DMS 273 (cell line): ENCODE measurements at regions not wholly inside any gene's neighbourhood (a gene's known extent, or its start where the extent isn't known, plus 50 kb on each side); places are given as distances from the start of the nearest gene placed in this dataset.
"Not testable (repeated sequence)": the region's sequence is repeated elsewhere in the genome, so short reads cannot be mapped to it uniquely, and the experiment has no call there.

ENCODE experiments used
- DNase-seq: peaks from one replicate; lab custom pipeline; 2025; ENCODE audit not compliant: unreplicated experiment; lab: John Stamatoyannopoulos, UW

DNA sequence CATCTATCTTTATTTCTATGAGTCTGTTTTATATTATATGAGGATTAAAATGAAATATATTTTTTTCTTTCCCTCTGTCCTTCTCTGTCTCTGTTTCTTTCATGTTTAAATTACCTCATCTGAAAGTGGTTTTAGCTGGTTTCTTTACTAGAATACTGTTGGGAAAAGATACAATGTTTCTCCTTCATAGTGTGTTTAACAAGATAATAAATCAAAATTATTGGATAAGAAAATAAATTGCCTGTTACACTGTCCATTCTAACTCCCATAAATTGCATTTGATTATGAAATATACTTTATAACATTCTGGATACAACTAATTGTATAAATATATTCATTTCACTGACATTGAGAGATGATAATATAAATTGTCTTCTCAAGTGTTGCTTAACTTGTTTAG, 1168.0 kb downstream of the PLA2G4A start:
- DNase-seq, result no peak

DNA sequence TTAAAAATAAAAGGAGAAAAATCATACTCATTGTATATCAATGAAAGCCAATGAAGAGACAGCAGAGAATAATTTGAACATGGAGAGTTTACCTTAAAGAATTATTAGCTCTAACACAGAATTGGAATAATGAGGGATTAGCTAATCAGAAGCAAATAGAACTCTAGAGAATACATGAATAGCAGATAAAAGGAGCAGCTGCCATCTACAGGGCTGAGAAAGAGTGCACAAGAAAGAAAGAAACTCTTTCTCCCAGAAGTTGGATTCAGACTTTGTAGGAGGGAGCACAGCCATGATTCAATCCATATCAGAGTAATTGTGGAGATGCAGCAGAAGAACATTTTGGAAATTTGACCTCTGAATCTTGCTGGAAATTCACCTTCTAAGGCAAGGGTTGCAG, 1171.2 kb downstream of the PLA2G4A start:
- peak; percentile 49 for DNase-seq

DNA sequence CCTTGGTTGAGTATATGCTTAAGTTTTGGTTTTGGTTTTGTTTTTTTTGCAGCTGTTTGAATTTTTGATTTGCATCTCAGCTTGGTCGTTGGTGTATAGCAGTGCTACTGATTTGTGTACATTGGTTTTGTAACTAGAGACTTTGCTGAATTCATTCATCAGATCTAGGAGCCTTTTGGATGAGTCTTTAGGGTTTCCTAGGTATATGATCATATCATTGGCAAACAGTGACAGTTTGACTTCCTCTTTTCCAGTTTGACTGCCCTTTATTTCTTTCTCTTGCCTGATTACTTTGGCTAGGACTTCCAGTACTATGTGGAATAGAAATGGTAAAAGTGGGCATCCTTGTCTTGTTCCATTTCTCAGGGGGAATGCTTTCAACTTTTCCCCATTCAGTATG, 1174.9 kb downstream of the PLA2G4A start:
- DNase-seq, result not testable (repeated sequence)

DNA sequence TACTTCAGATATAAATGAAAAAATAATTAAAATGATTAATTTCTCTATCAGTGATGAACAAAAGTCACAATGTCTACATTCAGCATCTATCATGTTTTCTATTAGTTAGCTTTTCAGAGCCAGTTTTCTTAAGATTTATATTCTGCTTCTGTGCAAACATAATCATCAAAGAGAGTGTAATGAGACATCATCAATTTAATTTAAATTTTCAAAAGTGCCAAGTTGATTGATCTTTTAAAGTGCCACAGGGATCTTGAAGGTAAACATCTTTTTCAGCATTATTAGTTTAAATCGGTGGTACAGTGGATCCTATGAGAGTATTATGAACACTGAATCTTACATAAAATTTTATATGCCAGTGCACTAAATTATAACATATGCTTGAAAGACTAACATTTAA, 1176.1 kb downstream of the PLA2G4A start:
- DNase-seq, result no peak

DNA sequence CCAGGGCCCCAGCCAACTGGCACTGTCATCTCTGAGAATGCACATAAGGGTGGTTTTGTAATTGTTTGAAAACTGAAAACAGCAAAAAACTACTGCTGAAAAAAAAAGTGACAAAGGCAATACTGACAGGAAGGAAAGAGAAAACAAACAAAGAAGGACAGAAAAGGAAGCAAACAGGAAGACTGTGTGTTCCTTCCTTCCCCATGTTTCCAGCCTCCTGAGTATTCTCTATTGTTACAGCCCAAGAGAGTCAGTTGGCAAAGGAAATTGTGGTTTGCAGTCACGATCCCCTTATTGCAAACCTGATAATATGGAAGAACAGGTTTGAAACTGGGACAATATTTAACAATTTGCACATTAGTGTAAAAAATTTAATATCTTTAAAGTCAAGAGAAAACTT, 1177.6 kb downstream of the PLA2G4A start:
- no peak for DNase-seq

DNA sequence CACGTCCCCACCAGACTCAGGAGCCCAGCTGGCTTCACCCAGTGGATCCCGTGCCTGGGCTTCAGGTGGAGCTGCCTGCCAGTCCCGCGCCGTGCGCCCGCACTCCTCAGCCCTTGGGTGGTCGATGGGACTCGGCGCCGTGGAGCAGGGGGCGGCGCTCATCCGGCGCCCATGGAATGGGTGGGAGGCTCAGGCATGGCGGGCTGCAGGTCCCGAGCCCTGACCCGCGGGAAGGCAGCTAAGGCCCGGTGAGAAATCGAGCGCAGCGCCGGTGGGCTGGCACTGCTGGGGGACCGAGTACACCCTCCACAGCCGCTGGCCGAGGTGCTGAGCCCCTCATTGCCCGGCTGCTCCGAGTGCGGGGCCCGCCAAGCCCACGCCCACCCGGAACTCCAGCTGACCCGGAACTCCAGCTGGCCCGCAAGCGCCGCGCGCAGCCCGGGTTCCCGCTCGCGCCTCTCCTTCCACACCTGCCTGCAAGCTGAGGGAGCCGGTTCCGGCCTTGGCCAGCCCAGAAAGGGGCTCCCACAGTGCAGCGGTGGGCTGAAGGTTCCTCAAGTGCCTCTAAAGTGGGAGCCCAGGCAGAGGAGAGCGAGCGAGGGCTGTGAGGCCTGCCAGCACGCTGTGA, 1184.6 kb downstream of the PLA2G4A start:
- not testable (repeated sequence) for DNase-seq

DNA sequence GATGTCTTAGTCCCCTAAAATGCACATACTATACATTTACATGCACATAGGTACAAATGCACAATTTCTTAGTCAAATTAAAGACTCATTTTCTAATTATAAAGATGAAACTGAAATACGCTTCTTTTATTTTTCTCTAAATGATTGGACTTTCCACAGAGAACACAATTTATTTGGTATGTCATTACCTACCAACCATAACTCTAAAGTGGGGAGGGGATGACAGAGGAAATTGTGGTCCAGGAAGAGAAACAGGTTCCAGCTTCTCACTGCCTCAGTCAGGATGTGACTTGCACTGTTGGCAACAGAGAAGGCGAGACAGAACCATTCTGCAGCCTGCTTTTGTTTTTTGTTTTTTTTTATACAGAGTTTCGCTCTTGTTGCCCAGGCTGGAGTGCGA, 1189.2 kb downstream of the PLA2G4A start:
- DNase-seq, result no peak

DNA sequence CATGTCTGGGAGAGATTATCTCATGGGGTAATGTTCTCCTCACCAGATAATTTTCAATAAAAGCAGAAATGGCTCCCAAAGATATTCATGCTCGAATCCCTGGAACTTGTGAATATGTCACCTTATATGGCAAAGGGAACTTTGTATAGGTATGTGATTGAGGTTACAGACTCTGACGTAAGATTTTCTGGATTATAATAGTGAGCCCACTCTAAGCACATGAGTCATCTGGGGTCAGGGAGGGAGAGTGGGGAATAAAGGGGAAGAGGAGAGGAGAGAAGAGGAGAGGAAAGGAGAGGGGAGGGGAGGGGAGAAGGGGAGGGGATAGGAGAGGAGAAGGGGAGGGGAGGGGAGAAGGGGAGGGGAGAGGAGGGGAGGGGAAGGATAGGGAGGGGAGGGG, 1193.9 kb downstream of the PLA2G4A start:
- DNase-seq, result no peak

DNA sequence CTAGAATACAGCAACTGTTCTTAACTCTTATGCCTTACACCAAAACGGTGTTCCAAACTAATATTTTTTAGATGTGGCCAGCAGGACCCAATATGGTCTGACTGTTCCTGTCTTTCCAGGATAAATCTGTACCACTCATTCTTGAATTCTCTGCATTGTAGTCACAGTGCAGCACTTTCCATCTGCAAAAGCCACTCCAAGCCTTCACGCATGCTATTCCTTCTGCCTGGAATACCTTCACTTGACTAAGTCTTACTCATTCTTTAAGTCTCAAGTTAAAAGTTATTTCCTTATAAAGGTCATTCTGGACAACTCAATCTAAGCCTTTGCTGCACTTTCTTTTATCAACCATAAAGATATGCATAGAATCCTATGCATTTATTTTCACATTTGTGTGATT, 1194.5 kb downstream of the PLA2G4A start:
- no peak for DNase-seq

DNA sequence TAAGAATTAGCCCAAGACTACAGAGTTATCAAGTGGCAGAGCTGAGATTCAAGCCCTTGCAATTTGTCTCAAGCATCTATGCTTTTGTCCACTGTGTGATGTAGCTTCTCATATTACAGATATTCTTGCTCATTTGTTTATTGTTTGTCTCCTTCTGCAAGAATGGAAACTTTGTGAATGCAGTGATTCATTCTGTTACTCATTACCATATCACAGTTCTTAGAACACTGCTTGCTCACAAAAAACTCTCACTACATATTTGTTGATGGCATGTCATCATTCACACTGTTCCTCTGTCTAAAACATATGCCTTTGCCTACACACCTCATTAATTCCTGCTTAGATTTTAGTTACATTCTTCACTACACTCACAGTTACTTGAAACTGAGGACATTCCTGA, 1198.9 kb downstream of the PLA2G4A start:
- no peak for DNase-seq

DNA sequence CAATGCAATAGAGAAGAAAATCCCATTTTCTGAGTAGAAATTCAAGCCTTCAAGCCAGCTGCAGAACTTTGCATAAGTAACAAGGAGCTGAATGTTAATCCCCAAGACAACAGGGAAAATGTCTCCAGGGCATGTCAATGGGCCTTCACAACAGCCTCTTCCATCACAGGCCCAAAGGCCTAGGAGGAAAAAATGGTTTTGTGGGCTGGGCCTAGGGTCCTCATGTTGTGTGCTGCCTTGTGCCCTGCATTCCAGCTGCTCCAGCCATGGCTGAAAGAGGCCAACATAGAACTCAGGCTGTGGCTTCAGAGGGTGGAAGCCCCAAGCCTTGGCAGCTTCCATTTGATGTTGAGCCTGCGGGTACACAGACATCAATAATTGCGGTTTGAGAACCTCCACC, 1208.8 kb downstream of the PLA2G4A start:
- DNase-seq, result not testable (repeated sequence)

DNA sequence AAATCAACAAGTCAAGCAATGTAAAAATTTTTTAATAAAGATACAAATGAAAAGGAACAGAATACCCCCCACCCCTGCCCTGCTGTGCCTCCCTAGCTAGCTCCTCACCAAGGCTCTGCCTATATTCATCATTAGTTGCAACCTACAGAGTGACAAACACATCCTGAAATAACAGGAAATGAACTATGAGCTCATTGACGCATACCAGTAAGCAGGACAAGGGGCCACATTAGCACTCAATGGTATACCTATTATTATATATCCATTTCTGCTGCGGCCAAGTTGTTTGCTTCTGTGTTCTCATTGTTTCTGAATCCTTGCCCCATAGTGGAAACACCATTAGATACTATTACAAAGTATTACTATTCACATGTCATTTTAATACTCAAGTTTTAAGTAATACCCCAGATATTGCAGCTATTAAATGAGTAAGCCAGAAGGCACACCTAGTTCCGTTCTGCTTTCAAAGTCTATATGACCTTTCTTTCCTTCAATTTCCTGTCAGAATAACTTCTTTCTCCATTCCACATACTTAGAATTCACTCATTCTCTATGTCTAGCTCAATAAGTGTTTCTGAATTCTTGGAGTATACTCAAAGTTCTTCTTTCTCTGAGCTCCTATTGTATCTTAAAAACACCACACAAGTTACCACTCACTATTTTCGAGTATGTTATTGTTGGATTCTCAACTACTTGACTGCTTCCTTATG, 1214.9 kb downstream of the PLA2G4A start:
- DNase-seq, result no peak

DNA sequence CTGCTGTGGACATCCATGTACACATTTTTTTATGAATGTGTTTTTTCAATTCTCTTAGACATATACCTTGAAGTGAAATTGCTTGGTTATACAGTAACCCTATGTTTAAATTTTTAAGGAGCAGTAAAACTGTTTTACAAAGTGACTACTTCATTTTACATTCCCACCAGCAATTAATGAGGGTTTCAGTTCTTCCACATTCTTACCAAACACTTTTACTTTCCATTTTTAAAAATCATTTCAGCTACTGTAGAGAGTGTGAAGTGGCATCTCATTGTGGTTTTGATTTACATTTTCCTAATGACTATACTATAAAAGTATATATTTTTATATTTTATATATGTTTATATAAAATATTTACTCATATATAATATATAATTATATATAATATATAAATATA, 1221.5 kb downstream of the PLA2G4A start:
- no peak for DNase-seq

DNA sequence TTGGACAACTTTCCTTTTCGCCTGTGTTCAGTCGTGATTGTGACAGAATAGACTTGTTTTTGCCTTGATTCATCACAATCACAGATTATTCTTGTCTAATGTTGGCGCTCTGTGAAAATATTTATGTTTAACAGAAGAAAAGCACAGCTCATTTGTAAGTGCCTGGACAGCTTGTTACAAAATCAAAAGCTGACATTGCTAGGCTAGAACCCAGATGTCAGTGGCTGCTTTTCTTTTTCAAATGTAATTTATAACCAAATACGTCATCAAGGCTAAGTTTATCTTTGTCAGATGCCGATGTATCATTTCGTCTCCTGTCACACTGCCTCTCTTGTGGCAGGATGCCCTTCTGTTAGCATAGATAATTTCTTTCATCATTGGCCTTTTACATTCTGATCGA, 1227.3 kb downstream of the PLA2G4A start:
- DNase-seq, result no peak

DNA sequence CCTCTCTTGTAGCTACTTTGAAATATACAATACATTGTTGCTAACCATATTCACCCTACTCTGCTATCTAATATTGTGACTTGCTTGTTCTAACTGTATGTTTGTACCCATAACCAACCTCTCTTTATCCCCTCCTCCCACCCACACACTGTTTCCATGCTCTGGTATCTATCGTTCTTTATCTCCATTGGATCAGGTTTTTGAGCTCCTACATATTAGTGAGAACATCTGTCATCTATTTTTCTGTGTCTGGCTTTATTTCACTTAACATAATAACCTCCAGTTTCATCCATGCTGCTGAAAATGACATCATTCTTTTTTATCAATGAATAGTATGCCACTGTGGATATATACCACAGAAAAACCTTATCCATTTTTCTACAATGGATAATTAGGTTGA, 1230.1 kb downstream of the PLA2G4A start:
- peak; percentile 33 for DNase-seq

DNA sequence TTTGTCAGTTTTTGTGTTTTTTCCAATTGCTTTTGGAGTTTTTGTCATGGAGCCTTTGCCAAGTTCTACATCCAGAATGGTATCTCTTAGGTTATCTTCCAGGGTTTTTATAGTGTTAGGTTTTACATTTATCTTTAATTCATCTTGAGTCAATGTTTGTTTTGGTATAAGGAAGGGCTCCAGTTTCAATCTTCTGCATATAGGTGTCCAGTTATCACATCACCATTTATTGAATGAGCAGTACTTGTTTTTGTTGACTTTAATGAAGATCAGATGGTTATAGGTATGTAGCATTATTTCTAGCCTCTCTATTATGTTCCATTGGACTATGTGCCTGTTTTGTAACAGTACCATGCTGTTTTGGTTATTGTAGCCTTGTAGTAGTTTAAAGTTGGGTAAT, 1233.1 kb downstream of the PLA2G4A start:
- no peak for DNase-seq

DNA sequence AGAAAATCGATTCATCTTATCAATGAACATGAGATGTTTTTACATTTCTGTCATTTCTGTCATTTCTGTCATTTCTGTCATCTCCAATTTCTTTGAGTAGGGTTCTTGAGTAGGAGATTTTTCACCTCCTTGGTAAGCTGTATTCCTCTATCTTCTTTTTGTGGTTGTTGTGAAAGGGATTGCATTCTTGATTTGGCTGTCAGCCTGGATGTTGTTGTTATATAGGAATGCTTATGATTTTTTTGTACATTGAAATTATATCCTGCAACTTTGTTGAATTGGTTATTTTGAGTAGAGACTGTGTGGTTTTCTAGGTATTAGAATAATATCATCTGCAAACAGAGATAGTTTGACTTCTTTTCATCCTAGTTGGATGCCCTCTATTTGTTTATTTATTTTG, 1233.7 kb downstream of the PLA2G4A start:
- no peak for DNase-seq

DNA sequence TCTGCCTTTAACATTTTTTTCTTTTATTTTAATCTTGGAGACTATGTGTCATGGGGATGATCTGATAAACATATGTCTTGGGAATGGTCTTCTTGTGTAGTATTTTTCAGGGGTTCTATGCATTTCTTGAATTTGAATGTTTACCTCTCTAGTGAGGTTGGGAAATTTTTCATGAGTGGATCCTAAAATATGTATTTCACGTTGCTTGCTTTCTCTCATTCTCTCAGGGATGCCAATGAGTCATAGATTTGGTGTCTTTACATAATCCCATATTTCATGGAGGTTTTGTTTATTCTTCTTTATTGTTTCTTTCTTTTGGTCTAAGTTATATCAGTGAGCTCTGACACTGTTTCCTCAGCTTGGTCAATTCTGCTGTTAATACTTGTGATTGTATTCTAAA, 1237.2 kb downstream of the PLA2G4A start:
- DNase-seq, result no peak

DNA sequence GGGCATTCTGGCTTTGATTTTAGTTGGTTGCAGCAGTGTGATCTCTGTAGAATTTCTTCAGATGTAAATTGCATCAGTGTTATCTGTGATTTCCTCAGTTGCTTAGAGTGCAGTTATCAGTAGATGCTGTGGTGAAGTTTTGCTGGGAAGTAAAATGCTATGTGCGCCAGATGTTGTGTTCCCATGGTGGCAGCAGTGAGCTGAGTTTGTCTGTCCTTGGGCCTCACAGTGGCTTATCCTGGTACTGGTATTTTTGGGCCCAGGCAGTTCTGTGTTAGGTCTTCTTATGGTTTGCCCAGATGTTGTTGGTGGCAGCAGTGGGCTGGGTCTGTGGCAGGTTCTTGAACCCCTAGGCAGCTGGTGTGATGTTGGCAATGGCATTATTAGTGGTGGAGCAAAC, 1242.1 kb downstream of the PLA2G4A start:
- no peak for DNase-seq

DNA sequence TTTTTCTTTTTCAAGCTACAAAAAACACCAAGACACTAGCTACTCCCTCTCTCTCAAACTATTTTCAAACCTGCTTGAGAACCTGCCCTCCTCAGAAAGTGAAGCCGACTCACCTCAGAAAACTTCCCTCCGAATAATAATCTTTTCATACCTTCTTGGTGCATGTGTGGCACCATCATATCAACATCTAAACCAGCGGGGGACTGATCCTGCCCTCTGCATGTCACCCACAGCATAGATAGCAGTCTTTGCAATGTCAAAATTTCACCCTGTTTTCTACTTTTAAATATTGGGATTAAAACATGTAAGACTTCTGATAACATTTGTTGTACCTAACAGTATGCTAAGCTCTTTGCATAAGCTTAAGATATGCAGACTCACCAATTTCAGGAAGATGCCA, 1260.3 kb downstream of the PLA2G4A start:
- DNase-seq, result no peak

DNA sequence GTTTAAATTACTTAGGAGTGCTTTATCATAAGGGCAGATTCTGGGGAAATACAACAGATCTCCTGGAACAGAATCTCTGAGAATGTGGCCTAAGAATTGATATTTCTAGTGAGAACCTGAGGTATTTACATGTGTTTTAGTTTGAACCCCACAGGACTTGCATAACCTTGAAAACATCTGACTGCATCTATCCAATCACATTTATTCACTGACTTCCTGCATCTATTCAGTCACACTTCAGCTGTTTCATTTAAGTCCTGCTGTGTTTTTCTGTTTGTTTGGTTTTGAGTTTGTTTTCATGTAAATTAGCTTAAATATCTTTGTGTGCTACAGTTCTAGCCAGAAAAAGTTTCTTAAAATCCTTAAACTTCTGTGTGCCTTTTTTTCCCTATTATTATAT, 1260.7 kb downstream of the PLA2G4A start:
- DNase-seq, result no peak

DNA sequence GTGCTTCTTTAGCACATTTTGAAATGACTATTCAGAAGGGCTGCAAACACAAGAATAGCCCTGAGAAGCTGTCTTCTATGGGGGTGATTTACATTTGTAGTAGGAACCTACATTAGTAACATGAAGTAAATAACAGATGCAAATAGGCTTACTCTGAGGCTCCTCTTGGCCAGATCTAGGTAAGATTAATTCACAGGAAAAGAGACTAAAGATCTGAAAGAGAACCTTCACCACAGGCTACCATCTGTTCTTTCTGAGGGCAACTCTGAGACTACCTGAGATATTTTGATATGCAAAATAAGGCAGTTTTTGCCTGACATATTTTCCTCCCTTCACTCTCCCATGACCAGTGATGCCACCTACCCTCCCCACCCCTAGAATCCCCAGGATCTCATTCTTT, 1267.8 kb downstream of the PLA2G4A start:
- DNase-seq, result peak; percentile 15

DNA sequence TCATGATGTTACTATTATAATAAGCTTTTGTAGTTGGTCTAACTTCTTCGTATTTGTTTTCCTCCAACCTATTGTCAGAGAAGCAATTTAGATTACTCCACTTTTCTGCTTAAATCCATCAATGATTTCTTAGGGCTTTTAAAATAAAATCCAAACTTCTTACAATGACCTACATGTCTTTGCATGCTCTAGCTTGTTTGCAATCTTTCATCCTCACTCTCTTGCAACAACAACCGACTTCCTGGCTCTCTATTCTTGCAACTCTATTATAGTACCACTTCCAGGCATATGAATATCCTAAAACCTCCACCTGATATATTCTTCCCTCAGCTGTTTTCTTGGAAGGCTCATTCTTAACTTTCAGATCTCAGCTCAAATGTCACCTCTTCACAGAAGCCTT, 1288.7 kb downstream of the PLA2G4A start:
- no peak for DNase-seq
